GM21367 (cell line): ENCODE measurements at regions not wholly inside any gene's neighbourhood (a gene's known extent, or its start where the extent isn't known, plus 50 kb on each side); places are given as distances from the start of the nearest gene placed in this dataset.

ENCODE experiments used
- ATAC-seq: cut with Tn5 transposase; IDR thresholded peaks from one replicate; pipeline ENCODE4 v1.9.1; 2021; ENCODE audit not compliant: unreplicated experiment

DNA sequence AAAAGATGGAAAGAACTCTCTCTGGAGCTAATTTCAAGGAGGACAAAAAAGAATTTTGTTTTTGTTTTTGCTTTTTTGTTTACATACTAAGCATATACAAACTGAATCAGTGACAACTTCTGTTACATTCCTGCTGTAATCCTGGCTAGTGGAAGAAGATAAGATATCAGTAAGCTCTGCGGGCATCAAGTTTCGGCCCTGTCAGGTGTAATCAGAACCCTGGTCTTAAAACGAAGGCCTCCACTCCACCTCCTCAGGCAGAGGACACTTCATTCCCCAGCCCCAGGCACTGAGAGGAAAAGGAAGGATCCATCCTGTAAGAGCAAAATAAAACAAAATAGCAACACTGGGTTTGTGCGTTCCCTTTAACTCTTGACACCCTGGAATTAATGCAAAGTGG lies 88.9 kb upstream of the ARHGAP29 start:
- no peak for ATAC-seq

DNA sequence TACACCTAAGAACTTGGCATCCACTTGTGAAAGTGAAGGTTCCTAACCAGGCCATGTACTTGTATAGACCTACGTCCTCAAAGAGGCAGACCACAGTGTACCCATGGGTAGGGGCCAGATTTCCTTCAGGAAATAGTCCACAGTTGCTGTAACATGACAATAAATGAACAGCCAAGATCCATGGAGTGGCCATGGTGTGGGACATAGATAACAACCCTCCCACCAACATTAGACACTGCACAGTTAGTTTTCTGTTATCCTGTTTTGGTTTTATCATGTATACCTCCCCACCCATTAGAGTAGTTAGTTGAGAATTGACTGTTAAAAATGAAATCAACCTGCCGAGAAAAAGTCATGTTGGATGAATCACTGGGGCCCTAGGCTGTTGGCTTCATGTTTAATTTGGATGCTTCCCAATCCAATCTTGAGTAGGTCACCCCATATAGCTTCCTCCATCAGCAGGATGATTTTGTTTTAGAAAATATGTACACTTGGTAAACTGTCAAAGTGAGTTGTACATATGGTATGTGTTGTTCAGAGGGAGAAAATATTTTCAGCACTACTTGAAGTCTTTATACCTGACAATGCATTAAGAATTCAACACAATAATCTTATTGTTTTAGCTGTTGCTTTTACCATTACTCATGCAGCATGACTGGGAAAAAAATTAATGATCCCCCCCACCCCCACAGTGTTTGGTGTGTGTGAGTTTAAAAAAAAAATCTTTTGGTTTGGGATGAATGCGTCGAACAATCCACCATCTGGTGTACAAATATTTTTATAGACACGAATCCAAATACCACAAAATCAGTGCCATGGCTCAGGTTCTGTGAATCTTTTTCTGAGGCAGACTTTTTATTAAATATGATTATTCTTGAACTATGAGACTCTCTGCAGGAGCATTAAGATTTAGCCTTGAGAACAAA lies 88.3 kb upstream of the ARHGAP29 start:
- ATAC-seq: no peak

DNA sequence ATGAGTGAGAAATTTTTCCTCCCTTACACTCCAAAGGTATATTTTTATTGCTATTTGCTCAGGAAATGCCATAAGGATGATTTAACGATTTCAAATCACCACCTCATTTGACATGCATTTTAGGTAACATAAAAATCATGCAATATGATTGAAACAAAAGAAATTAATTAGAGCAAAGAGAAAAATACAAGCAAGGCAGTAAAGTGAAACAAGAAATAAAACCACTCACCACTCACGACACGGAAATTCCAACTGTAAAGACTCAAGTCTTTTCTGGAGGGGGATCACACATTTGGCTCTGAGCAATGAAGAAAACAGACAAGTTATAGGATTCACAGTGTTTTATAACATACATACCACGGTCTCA lies 86.8 kb upstream of the ARHGAP29 start:
- ATAC-seq: no peak

DNA sequence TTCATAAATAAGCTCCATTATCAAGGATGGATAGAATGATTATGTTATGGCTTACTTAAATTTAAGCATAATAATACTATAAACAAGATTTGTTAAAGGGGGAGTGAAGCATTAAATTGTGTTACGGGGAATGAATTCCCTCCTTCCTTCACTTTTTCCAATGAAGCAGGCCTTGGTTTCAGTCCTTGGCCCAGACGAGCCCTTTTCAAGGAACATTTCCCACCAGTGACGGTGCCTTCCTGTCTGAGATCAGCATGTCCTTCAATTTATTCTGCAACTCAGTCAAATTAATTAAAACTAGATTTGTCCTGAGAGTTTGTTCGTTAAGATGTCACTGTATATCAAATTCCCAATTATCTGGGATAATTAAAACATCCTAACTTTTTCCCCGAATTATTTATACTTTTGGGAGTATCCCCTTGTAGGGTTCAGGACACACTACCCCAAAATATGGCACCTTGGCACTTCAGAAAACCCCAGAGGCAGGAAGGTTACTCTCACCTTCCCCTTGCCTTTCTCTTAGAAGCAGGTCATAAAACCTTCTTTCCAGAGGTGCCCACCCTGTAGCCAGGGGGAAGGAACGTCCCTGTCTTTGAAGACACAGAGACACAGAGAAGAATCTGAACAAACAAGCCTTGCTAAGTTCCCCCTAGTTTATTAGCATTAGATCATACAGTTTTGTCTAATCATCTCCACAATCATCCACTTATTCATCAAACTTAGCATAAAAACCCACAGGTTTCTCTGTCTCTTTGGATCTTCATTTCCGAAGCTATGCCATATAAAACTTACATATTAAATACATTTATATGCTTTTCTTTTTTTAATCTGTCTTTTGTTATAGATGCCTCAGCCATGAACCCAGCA lies 86.2 kb upstream of the ARHGAP29 start:
- no peak for ATAC-seq

DNA sequence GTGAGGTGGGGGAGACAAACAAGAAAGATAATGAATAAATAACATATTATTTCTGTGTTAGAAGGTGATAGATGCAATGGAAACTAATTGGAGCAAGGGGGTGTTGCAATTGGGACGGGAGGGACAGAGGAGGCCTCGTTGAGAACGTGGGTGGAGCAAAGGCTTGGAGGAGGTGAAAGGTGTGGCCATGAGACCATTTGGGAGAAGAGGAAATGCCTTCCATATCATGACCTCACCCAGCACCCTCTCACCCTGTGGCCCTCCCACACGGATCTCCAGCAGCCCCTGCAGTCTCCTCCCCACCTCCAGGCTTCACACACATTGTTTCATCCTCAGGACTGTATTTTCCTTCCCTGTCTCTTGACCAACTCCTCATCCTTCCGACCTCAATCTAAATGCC lies 85.3 kb upstream of the ARHGAP29 start:
- no peak for ATAC-seq

DNA sequence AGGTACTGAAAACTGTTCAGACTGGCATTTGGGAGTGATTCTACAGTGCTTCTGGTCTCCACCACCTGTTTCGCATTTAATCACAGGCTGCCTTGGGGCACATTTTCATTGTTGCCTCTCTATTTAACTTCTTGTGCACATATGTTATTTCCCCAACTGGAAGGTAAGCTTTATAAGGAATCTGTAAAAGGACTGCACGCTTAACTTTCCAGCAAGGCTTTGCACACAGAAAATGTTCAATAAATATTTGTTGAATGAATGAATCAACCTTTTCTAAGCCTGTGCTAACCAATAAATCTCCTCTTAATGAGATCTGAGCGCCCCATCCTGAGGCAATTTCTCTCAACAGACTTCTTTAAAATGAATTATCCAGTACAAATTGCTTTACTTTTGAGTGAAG lies 84.3 kb upstream of the ARHGAP29 start:
- ATAC-seq: no peak

DNA sequence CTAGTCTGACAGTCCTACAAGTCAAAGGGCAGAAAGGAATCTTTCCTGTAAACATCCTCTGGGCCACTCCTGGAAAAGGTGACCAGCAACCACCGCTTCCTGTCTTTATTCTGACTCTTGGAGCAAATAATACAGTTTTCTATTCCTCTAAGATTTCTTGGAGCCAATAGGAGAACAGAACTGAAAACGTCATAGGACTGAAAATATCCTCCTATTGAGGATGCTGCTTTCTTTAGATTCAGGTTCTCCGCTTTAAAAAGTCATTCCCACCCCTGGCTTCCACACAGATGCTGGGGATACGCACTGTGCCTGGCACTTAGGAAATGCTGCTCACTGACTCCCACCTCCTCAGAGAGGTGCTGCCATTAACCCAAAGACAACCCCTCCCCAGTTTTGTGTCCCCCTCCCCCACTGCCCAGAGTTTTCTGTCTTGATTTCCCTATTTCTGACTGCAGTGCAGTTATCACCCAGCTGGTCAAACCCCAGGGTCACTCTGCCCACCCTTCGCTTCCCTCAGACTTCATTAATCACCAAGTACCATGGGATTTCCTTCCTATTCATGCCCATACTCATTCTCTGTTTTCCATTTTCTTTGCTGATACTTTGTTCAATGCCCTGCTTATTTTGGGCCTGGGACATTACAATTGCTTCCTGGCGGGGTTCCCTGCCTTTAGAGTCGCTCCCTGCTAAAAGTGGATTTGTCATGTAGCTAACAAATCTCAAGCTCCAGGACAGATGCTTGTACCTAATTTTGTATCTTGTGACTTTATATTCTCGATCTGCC lies 82.1 kb upstream of the ARHGAP29 start:
- no peak for ATAC-seq

DNA sequence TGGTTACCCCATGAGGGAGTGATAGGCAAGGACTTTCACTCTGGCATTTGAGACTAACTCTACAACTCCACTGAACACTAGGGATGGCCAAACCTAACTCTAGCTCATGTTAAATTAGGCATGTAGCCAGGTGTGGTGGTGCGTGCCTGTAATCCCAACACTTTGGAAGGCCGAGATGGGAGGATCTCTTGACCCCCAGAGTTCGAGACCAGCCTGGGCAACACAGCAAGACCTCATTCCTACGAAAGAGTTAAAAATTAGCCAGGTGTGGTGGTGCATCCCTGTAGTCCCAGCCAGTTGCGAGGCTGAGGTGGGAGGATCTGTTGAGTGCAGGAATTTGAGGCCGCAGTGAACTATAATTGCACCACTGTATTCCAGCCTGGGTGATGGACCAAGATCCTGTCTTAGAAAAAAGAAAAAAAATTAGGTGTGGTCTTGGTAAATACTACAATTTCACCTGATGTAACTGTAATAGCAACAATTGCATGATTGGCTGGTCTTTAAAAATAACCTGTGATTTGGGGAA lies 81.2 kb upstream of the ARHGAP29 start:
- no peak for ATAC-seq

DNA sequence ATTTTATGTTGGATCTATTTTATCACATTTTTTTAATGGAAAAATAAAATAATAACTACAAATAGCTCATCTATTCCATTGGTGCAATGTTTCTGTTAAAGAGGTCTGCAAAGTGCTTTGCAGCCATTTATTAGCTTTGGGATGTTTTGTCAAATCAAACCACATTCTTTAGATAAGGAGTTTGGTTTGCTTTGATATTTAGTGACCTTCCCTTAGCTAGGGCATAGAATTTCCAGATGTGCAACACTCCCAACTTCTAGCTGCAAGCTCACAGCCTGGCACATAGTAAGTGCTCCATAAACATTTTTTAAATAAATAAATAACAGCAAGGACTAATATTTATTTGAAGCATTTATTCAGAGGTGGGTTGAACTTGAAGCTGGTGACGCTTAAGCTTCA lies 80.4 kb upstream of the ARHGAP29 start:
- no peak for ATAC-seq

DNA sequence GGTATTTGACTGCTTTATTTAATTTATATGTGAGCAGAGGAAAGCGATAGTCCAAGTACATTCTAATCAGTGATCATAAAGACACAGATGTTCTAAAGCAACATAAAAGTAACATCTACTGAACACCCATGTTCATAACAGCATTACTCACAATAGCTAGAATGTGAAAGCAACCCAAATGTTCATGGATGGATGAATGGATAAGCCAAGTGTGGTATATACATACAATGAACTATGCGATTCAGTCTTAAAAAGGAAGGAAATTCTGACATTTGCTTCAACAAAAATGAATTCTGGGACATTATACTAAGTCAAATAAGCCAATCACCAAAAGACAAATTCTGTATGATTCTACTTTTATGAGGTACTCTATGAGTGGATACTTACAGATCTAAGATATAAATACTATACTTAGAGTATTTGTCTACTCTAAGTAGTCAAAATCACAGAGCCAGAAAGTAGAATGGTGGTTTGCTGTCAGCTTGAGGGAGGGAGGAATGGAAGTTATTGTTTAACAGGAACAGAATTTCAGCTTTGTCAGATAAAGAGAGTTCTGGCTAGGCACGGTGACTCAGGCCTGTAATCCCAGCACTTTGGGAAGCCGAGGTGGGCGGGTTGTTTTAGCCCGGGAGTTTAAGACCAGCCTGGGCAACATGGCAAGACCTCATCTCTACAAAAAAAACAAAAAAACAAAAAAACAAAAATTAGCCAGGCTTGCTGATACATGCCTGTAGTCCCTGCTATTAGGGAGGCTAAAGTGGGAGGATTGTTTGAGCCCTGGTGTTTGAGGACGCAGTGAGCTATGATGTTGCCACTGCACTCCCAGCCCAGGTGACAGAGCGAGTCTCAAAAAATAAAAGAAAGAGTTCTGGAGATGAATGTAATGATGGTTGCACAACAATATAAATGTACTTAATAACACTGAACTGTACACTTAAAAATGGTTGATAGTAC lies 79.7 kb upstream of the ARHGAP29 start:
- no peak for ATAC-seq

DNA sequence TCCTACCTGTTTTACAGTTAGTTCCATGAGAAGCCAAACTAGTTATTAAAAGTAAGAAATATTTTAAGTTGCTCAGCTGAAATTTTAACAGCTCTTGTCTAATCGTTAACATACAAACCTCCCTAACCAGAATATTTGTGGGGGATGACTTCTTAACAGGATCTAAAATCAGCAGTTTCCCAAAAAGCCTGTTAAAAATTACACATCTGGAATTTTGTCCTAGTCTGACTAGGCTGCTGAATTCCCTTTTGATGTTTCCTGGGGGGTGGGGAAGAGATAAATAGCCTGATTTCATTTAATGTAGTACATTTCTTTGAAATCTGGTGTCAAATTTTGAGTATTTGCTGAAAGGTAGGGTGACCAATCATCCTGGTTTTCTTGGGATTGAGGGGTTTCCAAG lies 78.8 kb upstream of the ARHGAP29 start:
- no peak for ATAC-seq

DNA sequence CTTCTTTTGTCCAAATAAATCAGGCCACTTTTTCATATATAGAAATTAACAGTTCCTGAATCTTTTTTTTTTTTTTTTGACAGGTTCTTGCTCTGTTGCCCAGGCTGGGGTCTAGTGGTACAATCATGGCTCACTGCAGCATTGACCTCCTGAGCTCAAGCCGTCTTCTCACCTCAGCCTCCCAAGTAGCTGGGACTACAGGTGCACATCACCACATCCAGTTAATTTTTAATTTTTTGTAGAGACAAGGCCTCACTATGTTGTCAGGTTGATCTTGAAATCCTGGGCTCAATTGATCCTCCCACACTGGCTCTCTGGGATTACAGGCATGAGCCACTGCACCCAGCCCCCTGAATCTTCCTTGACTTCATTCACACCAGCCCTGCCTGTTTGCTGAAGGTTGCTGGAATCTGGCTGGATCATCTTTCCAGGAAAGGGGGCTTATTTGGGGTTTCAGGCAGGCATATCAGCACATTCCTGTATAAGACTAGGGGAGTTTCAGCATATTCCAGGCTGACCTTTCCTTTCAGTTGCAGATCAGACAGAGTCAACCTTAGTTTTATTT lies 78.2 kb upstream of the ARHGAP29 start:
- ATAC-seq: no peak

DNA sequence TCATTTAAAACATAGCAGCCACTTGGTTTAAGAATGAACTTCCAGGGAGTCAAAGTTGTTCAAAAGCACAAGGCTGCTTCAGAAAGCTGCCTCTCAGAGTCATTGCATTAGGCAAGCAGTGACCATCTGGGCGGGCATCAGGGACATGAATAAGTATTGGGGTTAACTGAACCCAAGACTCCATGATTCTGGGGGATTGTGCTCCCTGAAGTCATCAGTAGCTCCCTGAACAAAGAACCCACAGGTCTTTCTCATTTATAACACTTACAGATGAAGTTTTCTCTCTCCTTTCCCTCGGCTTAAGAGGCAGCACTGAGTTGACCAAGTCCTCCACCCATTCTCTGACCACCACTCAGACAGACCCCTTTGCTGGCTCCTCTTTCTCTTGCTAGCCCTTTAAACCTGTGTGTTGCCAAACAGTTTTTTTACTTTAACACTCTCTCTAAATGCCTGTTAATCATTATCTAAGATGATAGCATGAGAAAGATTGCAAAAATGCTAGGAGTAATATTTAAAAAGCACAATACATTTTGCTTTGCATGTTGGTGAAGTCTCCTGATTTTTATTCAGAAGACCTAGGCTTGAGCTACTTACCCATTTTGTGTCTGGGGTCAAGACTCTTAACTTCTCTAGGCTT lies 77.0 kb upstream of the ARHGAP29 start:
- no peak for ATAC-seq

DNA sequence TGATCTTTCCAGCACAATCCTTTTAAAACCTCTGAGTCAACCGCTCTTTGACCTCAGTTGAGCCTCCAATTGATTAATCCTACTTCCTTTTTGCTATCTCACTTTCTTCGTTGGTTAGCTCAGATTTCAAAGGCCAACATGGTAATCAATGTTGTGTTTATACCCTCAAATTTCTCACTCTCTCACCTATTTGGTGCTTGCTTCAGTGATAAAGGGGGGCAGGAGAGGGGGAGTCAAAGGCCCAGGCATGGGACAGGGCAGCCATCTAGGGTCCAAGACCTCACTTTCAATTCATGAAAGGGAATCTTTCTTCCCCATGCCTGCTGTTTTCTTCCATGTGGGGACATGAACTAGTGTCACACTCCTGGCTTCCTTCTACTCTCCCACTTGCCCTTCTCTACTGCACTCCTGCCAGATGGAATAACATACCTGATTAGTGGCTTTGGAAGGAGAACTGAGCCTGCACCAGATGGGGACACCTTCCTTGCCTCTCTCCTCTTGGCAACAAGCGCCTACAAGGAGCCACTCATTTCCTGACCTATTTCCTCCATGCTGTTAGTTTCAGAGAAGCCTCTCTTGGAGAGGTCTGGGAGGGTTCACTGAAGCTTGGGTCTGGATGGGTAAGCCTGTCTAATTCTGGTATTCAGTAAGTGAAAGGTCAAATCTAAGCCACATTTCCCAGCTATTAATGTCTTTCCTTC lies 73.3 kb upstream of the ARHGAP29 start:
- no peak for ATAC-seq

DNA sequence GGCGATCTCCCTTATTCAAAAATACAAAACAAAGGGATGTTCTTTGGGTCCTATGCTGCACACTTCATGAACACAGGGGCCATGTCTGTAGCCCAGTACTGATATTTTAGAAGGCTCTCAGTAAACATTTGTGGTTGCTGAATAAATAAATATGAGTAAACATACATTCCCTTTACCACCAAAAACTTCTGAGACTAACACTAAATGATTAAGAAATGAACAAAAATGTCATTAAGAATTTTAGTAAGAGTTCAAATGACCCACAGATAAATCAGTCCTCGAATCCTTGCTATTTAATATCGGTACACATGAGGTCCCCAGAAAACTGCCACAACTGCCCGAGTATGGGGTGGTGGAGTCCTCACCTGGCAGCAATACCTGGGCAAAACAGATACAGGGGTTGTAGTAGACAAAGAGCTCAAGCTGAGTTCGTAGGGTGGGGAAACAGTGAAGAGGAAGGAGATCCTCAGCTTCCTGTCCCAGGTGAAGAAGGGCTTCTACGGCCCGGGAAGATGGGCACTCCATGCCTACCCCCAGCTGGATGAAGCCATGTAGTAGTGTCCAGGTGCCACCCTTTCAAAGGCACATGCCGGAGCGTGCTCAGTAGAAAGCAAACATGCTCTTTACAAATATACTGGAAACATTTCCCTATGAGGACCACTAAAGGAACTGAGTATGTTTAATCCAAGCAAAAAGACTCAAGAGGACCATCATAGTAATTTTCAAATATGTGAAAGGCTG lies 72.6 kb upstream of the ARHGAP29 start:
- no peak for ATAC-seq

DNA sequence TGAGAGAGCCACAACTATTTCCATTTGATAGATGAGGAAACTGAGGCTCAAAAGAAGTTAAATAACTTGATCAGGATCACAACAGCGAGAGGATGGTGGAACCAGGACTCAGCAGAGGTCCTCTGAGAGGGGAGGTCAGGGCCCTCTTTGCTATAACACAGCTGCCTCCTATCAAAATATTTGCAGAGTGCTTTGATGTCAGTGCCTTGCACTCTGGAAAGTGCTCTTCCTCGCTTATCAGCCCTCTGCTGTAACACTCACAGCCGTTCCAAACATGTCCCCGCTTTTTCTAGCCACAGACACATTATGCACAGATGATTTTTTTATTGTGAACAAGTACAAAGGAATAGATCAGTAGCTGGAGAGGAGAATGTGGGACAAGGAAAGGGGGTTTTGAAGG lies 71.8 kb upstream of the ARHGAP29 start:
- ATAC-seq: no peak

DNA sequence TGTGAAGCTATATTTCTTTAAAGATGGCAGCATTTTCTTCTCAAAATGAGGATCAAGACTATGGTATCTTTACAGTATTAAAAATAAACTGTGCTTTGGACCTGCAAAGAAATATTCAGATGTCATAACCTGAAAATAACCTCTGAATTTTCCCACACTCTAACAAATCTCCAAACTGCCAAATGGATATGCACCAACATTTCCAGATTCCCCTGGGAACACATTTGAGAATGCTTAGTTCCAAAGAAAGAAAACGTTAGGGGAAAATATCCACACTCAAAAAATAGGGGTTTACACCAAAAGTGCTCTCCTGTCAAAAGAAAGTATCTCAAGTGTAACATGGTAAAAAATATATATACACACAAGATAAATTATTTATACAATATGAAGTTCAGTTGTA lies 69.1 kb upstream of the ARHGAP29 start:
- no peak for ATAC-seq

DNA sequence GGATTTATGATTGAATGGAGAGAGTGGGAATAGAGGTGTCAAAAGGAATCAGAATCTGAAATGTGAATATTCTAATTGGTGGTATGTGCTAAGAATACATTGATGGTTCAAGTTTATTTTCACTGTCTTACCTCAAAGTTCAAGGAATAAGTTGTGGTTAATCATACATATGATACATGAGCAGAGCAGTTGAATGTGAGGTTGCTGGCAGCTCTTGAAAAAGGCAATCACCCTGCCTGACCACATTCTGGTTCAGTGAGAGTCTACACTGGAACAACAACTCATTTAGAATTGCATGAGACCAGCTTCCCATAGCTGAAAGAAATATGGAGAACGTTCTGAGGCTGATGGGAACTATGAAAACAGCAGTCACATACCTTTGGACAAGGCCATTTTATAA lies 68.3 kb upstream of the ARHGAP29 start:
- no peak for ATAC-seq
